ENCODE measurements at regions not wholly inside any gene's neighbourhood (a gene's known extent, or its start where the extent isn't known, plus 50 kb on each side); places are given as distances from the start of the nearest gene placed in this dataset.

DNA sequence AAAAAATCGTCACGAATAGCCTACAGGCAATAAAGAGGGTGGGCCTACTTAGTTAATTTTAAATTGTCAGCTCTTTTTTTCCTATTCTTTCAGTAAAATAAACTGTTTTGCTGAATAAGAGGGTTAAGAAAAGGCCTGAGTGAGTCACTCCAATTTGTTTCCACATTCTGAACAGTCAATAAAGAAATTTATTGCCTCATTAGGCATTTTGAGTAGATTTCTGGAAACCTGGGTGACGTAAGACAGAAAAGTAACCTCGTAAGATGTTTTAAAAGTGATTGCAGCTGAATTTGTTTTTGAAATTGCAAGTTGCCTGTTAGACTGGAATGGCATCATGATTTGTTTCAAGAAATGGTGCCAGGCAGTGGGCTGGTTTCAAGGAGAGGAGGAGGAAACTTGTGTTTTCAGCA, 439.3 kb downstream of the USP25 start:
- ChIA-PET CTCF (no interaction called here), POLR2A (no interaction called here)
- H3K9me3 Mint-ChIP-seq: peaks cover 0 to 2% (median 0%) of the 10 kb centered on the region in 5 donors
- H3K4me3 ChIP-seq (ENCODE audit: low read length): no peak overlapping the region
- H3K4me1 Mint-ChIP-seq: no peaks in the 10 kb centered on the region
- no peaks in the 10 kb centered on the region for H3K36me3 Mint-ChIP-seq
- no peak overlapping the region for H3K27ac Mint-ChIP-seq
- no peaks in the 10 kb centered on the region for H3K9me3 ChIP-seq (ENCODE audit: low read length)
- H3K36me3 ChIP-seq (ENCODE audit: insufficient read depth, low read length): no peaks in the 10 kb centered on the region
- H3K27me3 ChIP-seq (ENCODE audit: insufficient read depth, low read length, poor library complexity, severe bottlenecking): no peaks in the 10 kb centered on the region
- DNase-seq: no peak
- H3K27me3 Mint-ChIP-seq: no peaks in the 10 kb centered on the region
- H3K4me1 ChIP-seq (ENCODE audit: insufficient read depth, low read length): no peaks in the 10 kb centered on the region
- no peak overlapping the region for H3K27ac ChIP-seq (ENCODE audit: low read depth, low read length)
- H3K4me3 Mint-ChIP-seq: no peak overlapping the region

DNA sequence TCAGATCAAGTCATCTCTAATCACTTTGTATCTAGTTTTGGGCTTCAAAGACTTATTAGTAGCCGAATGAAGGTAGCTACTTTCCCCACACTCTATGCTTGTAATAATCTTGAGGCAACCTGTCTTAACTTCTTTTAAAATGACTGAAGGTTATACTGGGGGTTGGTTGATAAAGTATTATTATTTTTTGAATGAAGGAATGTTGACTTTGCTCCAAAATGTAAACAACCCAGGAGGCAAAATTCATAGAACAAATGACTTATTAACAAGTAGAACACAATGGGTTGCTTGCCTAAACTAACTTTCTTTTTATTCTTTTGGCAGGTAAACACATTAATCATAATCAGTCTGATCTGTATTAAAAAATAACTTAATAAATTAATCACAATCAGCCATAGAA, 440.0 kb downstream of the USP25 start:
- H3K27ac Mint-ChIP-seq: no peak overlapping the region
- no peaks in the 10 kb centered on the region for H3K27me3 Mint-ChIP-seq
- DNase-seq: no peak
- POLR2A ChIA-PET: no interaction called here
- CTCF ChIA-PET: no interaction called here
- no peaks in the 10 kb centered on the region for H3K27me3 ChIP-seq (ENCODE audit: insufficient read depth, low read length, poor library complexity, severe bottlenecking)
- H3K4me1 ChIP-seq (ENCODE audit: insufficient read depth, low read length): no peaks in the 10 kb centered on the region
- H3K27ac ChIP-seq (ENCODE audit: low read depth, low read length): no peak overlapping the region
- no peaks in the 10 kb centered on the region for H3K36me3 Mint-ChIP-seq
- H3K4me3 ChIP-seq (ENCODE audit: low read length): no peak overlapping the region
- H3K4me1 Mint-ChIP-seq: no peaks in the 10 kb centered on the region
- peaks cover 0 to 2% (median 0%) of the 10 kb centered on the region in 5 donors for H3K9me3 Mint-ChIP-seq
- H3K36me3 ChIP-seq (ENCODE audit: insufficient read depth, low read length): no peaks in the 10 kb centered on the region
- H3K4me3 Mint-ChIP-seq: no peak overlapping the region
- H3K9me3 ChIP-seq (ENCODE audit: low read length): no peaks in the 10 kb centered on the region

DNA sequence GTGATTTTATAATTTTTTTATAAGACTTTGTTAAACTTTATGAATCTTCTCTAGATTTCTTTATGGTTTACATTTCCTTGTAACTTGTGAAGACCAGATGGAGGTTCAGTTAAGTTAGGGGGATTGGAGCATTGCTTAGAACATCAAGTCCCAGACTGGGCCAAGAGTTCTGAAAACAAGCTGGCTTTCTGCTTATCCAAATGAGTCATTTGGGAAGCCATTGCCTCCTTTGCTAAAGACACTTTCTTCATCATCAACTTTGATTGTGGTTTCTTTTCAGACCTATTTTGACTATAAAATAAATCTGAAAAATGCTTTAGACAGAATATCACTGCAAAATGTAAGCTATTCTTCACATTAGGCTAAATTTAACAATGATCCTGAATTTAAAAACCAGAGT, 446.8 kb downstream of the USP25 start:
- CTCF ChIA-PET: no interaction called here
- no peak for DNase-seq
- Mint-ChIP-seq H3K27ac (no peak overlapping the region), H3K9me3 (peaks cover 0 to 2% (median 1%) of the 10 kb centered on the region in 5 donors), H3K36me3 (no peaks in the 10 kb centered on the region), H3K4me3 (no peak overlapping the region), H3K4me1 (no peaks in the 10 kb centered on the region), H3K27me3 (no peaks in the 10 kb centered on the region)
- Histone ChIP-seq H3K4me1 (ENCODE audit: insufficient read depth, low read length) (no peaks in the 10 kb centered on the region), H3K4me3 (ENCODE audit: low read length) (no peak overlapping the region), H3K9me3 (ENCODE audit: low read length) (no peaks in the 10 kb centered on the region), H3K27me3 (ENCODE audit: insufficient read depth, low read length, poor library complexity, severe bottlenecking) (no peaks in the 10 kb centered on the region), H3K27ac (ENCODE audit: low read depth, low read length) (no peak overlapping the region), H3K36me3 (ENCODE audit: insufficient read depth, low read length) (no peaks in the 10 kb centered on the region)
- POLR2A ChIA-PET: no interaction called here

DNA sequence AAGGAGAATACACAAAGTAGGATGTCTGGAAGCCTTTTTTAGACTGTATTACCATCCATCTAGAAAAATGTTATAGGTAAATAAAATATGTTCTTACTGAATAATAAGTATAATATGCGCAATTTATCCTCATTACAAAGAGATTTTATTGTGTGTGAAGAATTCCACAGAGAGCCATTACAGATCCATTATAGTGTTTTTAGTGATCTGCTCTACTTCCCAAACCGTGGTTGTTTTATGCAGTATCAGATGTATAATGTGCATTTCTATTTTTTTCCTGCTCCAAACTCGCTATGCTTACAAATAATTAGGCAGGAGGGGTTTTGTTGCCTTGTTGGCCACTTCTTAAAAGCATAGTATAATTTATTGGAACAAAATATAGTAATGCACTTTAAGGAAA, 447.8 kb downstream of the USP25 start:
- Histone ChIP-seq H3K4me3 (ENCODE audit: low read length) (no peak overlapping the region), H3K4me1 (ENCODE audit: insufficient read depth, low read length) (no peaks in the 10 kb centered on the region), H3K9me3 (ENCODE audit: low read length) (no peaks in the 10 kb centered on the region), H3K36me3 (ENCODE audit: insufficient read depth, low read length) (no peaks in the 10 kb centered on the region), H3K27me3 (ENCODE audit: insufficient read depth, low read length, poor library complexity, severe bottlenecking) (no peaks in the 10 kb centered on the region), H3K27ac (ENCODE audit: low read depth, low read length) (no peak overlapping the region)
- Mint-ChIP-seq H3K4me3 (no peak overlapping the region), H3K36me3 (no peaks in the 10 kb centered on the region), H3K9me3 (peaks cover 0 to 2% (median 1%) of the 10 kb centered on the region in 5 donors), H3K27me3 (no peaks in the 10 kb centered on the region), H3K27ac (no peak overlapping the region), H3K4me1 (no peaks in the 10 kb centered on the region)
- POLR2A ChIA-PET: no interaction called here
- CTCF ChIA-PET: no interaction called here
- no peak for DNase-seq

DNA sequence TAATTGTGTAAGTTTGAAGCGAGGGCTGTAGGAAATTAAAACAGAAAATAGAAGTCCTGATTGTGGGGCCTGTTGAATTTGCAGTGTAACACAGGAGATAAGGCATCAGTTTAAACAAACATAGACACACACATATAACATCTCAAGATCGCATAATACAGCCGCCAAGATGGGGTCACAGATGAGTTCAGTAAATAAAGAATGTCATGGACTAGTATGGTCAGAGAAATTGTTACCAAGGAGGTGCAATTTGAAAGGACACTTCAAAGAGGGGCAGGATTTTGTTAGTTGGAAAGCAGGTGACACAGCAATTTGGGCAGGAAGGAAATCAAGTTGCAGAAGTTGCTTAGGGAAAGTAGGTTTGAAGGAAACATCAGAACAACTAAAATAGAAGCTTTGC, 450.0 kb downstream of the USP25 start:
- ChIA-PET POLR2A (no interaction called here), CTCF (no interaction called here)
- Mint-ChIP-seq H3K36me3 (no peaks in the 10 kb centered on the region), H3K27ac (no peak overlapping the region), H3K4me3 (no peak overlapping the region), H3K9me3 (peaks cover 0 to 1% (median 0%) of the 10 kb centered on the region in 5 donors), H3K27me3 (no peaks in the 10 kb centered on the region), H3K4me1 (no peaks in the 10 kb centered on the region)
- Histone ChIP-seq H3K4me1 (ENCODE audit: insufficient read depth, low read length) (no peaks in the 10 kb centered on the region), H3K9me3 (ENCODE audit: low read length) (no peaks in the 10 kb centered on the region), H3K36me3 (ENCODE audit: insufficient read depth, low read length) (no peaks in the 10 kb centered on the region), H3K4me3 (ENCODE audit: low read length) (no peak overlapping the region), H3K27ac (ENCODE audit: low read depth, low read length) (no peak overlapping the region), H3K27me3 (ENCODE audit: insufficient read depth, low read length, poor library complexity, severe bottlenecking) (no peaks in the 10 kb centered on the region)
- no peak for DNase-seq

DNA sequence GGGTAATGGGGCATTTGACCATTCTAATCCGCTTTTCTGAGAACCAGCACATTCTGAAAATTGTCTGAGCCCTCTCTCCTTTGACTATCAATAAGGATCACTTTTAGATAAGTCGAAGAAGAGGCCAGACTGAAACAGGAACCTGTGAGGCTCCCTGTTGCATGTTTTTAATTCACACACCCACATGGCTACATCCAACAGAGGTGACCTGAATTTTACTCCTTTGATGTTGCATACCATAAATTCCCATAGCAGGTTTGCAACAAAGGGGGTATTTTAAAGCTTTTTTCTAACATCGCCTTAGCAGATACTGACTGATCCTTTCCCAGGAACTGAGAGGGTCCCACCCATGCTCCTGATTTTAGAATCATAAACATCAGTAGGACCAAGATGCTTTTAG, 450.8 kb downstream of the USP25 start:
- Mint-ChIP-seq H3K9me3 (peaks cover 0 to 1% (median 0%) of the 10 kb centered on the region in 5 donors), H3K4me1 (no peaks in the 10 kb centered on the region), H3K27me3 (no peaks in the 10 kb centered on the region), H3K4me3 (no peak overlapping the region), H3K27ac (peak overlapping the region in 1 of 8 donors; percentile 47), H3K36me3 (no peaks in the 10 kb centered on the region)
- POLR2A ChIA-PET: no interaction called here
- CTCF ChIA-PET: no interaction called here
- Histone ChIP-seq H3K36me3 (ENCODE audit: insufficient read depth, low read length) (no peaks in the 10 kb centered on the region), H3K4me3 (ENCODE audit: low read length) (no peak overlapping the region), H3K27ac (ENCODE audit: low read depth, low read length) (no peak overlapping the region), H3K9me3 (ENCODE audit: low read length) (no peaks in the 10 kb centered on the region), H3K4me1 (ENCODE audit: insufficient read depth, low read length) (no peaks in the 10 kb centered on the region), H3K27me3 (ENCODE audit: insufficient read depth, low read length, poor library complexity, severe bottlenecking) (no peaks in the 10 kb centered on the region)
- no peak for DNase-seq

DNA sequence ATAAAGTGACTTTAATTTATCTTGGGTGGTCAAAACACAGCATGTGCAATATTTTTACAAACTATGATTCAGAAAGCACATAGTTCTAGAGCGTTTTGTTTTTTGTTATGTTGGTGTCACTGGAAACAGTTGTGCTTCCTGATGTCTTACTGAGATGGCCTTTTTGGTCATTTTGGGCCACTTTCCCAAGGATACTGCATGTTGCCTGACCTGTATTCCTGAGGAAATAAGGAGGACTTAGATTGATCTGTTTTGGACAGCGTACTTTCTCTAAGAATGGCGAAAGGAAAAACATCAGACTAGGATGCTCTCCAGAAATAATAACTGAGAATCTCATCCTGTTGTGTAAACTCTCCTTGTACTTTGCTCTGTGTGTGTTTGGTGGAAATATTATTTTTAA, 451.2 kb downstream of the USP25 start:
- Mint-ChIP-seq H3K36me3 (no peaks in the 10 kb centered on the region), H3K4me1 (no peaks in the 10 kb centered on the region), H3K27ac (peak overlapping the region in 1 of 8 donors; percentile 47), H3K9me3 (peaks cover 0 to 2% (median 0%) of the 10 kb centered on the region in 5 donors), H3K27me3 (no peaks in the 10 kb centered on the region), H3K4me3 (no peak overlapping the region)
- H3K27ac ChIP-seq (ENCODE audit: low read depth, low read length): no peak overlapping the region
- CTCF ChIA-PET: no interaction called here
- no peak overlapping the region for H3K4me3 ChIP-seq (ENCODE audit: low read length)
- H3K4me1 ChIP-seq (ENCODE audit: insufficient read depth, low read length): no peaks in the 10 kb centered on the region
- no peaks in the 10 kb centered on the region for H3K27me3 ChIP-seq (ENCODE audit: insufficient read depth, low read length, poor library complexity, severe bottlenecking)
- no peaks in the 10 kb centered on the region for H3K9me3 ChIP-seq (ENCODE audit: low read length)
- no peaks in the 10 kb centered on the region for H3K36me3 ChIP-seq (ENCODE audit: insufficient read depth, low read length)
- no peak for DNase-seq
- POLR2A ChIA-PET: no interaction called here

DNA sequence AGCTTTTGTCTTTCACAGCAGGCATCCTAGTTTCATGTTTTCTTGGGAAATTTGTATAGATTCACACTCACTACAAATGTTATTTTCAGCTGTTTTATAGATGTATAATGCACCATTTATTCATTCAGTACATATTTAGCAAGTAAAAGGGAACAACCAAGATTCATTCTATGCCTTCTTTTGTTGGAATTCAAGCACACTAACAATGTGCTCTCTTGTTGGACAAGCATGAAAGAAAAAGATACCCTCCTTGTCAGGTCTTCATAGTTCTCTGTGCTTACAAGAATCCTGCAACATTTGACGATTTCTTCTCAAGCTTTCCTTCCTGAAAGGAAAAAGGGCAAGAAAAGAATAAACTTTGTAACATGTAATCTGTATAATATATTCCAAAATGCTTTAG, 456.0 kb downstream of the USP25 start:
- no peak overlapping the region for H3K4me3 Mint-ChIP-seq
- no peaks in the 10 kb centered on the region for H3K4me1 Mint-ChIP-seq
- H3K27me3 ChIP-seq (ENCODE audit: insufficient read depth, low read length, poor library complexity, severe bottlenecking): no peaks in the 10 kb centered on the region
- H3K27me3 Mint-ChIP-seq: no peaks in the 10 kb centered on the region
- H3K4me1 ChIP-seq (ENCODE audit: insufficient read depth, low read length): no peaks in the 10 kb centered on the region
- no peak overlapping the region for H3K27ac ChIP-seq (ENCODE audit: low read depth, low read length)
- H3K4me3 ChIP-seq (ENCODE audit: low read length): no peak overlapping the region
- no peak overlapping the region for H3K27ac Mint-ChIP-seq
- no peaks in the 10 kb centered on the region for H3K36me3 Mint-ChIP-seq
- H3K36me3 ChIP-seq (ENCODE audit: insufficient read depth, low read length): no peaks in the 10 kb centered on the region
- ChIA-PET POLR2A (no interaction called here), CTCF (no interaction called here)
- peaks cover 0 to 6% (median 2%) of the 10 kb centered on the region in 5 donors for H3K9me3 Mint-ChIP-seq
- no peak for DNase-seq
- H3K9me3 ChIP-seq (ENCODE audit: low read length): no peaks in the 10 kb centered on the region

DNA sequence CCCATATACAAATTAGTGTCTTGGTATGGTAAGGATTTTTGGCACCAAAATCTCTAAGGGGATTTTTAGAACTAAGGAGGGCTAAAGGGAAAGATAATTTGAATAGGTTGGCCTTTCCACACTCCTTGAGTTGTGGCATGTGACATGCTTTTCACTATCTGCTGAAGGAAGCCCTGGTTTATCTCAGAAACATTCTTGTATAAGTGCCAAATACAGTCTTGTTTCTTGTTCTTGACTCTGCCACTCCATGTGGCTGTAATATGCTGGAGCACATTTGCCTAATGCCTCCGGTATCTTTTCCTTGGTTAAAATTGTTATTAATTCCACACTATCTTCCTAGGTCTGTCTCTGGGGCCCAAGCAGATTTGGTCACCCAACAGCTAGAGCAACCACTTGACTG, 457.0 kb downstream of the USP25 start:
- POLR2A ChIA-PET: no interaction called here
- DNase-seq: no peak
- Mint-ChIP-seq H3K27me3 (peaks cover 0 to 2% of the 10 kb centered on the region in 2 donors), H3K9me3 (peaks cover 0 to 9% (median 3%) of the 10 kb centered on the region in 5 donors), H3K36me3 (no peaks in the 10 kb centered on the region), H3K4me1 (no peaks in the 10 kb centered on the region), H3K4me3 (no peak overlapping the region), H3K27ac (no peak overlapping the region)
- H3K4me3 ChIP-seq (ENCODE audit: low read length): no peak overlapping the region
- no peaks in the 10 kb centered on the region for H3K4me1 ChIP-seq (ENCODE audit: insufficient read depth, low read length)
- no peaks in the 10 kb centered on the region for H3K9me3 ChIP-seq (ENCODE audit: low read length)
- no peaks in the 10 kb centered on the region for H3K36me3 ChIP-seq (ENCODE audit: insufficient read depth, low read length)
- H3K27ac ChIP-seq (ENCODE audit: low read depth, low read length): no peak overlapping the region
- CTCF ChIA-PET: no interaction called here
- no peaks in the 10 kb centered on the region for H3K27me3 ChIP-seq (ENCODE audit: insufficient read depth, low read length, poor library complexity, severe bottlenecking)

Measured in CD8-positive, alpha-beta memory T cell (primary cell).